ENCODE measurements at regions not wholly inside any gene's neighbourhood (a gene's known extent, or its start where the extent isn't known, plus 50 kb on each side); places are given as distances from the start of the nearest gene placed in this dataset.

- TF ChIP-seq POLR2A (IDR thresholded peaks at IDR 0.05) (no peak), CTCF (IDR thresholded peaks at IDR 0.05) (no peak), POLR2AphosphoS5 (IDR thresholded peaks at IDR 0.05) (no peak)
Measured at GRCh38 chr1:222941425-222941824, 126.6 kb downstream of the DISP1 start.
